HG02763 (cell line): ENCODE measurements at regions not wholly inside any gene's neighbourhood (a gene's known extent, or its start where the extent isn't known, plus 50 kb on each side); places are given as distances from the start of the nearest gene placed in this dataset.

Experiments
- ATAC-seq: cut with Tn5 transposase; IDR thresholded peaks from one replicate; pipeline ENCODE4 v1.9.1; 2021; ENCODE audit warnings: mild to moderate bottlenecking, moderate library complexity; ENCODE audit not compliant: unreplicated experiment

- ATAC-seq = no peak
These were observed 537.7 kb upstream of the MDFIC2 start for GRCh38 chr3:70849911-70850699.

GRCh38 chr3:70840106-70840870, 527.9 kb upstream of the MDFIC2 start:
- ATAC-seq = no peak

GRCh38 chr3:70833239-70833960, 521.0 kb upstream of the MDFIC2 start:
- ATAC-seq = no peak

GRCh38 chr3:70832834-70833205, 520.4 kb upstream of the MDFIC2 start:
- ATAC-seq = no peak

GRCh38 chr3:70832089-70832833, 519.8 kb upstream of the MDFIC2 start:
- ATAC-seq = no peak

GRCh38 chr3:70829092-70829491, 516.7 kb upstream of the MDFIC2 start:
- ATAC-seq = no peak

GRCh38 chr3:70824773-70825172, 512.3 kb upstream of the MDFIC2 start:
- ATAC-seq = no peak

- ATAC-seq = no peak
These were observed 511.6 kb upstream of the MDFIC2 start for GRCh38 chr3:70824078-70824477.

GRCh38 chr3:70823622-70824021, 511.2 kb upstream of the MDFIC2 start:
- no peak for ATAC-seq

GRCh38 chr3:70822669-70823068, 510.2 kb upstream of the MDFIC2 start:
- no peak for ATAC-seq

GRCh38 chr3:70821602-70822001, 509.2 kb upstream of the MDFIC2 start:
- no peak for ATAC-seq

GRCh38 chr3:70820397-70820796, 508.0 kb upstream of the MDFIC2 start:
- ATAC-seq = no peak

GRCh38 chr3:70818145-70818544, 505.7 kb upstream of the MDFIC2 start:
- ATAC-seq = no peak

- ATAC-seq = no peak
These were observed 503.9 kb upstream of the MDFIC2 start for GRCh38 chr3:70816346-70816745.

- no peak for ATAC-seq
These were observed 503.4 kb upstream of the MDFIC2 start for GRCh38 chr3:70815817-70816216.

GRCh38 chr3:70813311-70813710, 500.9 kb upstream of the MDFIC2 start:
- no peak for ATAC-seq

GRCh38 chr3:70811880-70812279, 499.4 kb upstream of the MDFIC2 start:
- ATAC-seq = no peak

- no peak for ATAC-seq
These were observed 496.4 kb upstream of the MDFIC2 start for GRCh38 chr3:70808881-70809280.

- ATAC-seq = no peak
These were observed 494.1 kb upstream of the MDFIC2 start for GRCh38 chr3:70806556-70806955.

- ATAC-seq = no peak
These were observed 493.6 kb upstream of the MDFIC2 start for GRCh38 chr3:70806021-70806420.
